ENCODE measurements at regions not wholly inside any gene's neighbourhood (a gene's known extent, or its start where the extent isn't known, plus 50 kb on each side); places are given as distances from the start of the nearest gene placed in this dataset.

- no peak for TF ChIP-seq POLR2AphosphoS5 (IDR thresholded peaks at IDR 0.05; ENCODE audit: low read depth, low read length)
Observed at GRCh38 chr11:87600938-87601337, 563.2 kb downstream of the TMEM135 start (continued).

- Histone ChIP-seq H3K36me3 (ENCODE audit: control insufficient read depth in 1 of 2, insufficient read depth in 2 of 2, low read length in 2 of 2) (no peaks in the 10 kb centered on the region), H3K9me2 (ENCODE audit: insufficient read depth) (no peaks in the 10 kb centered on the region), H3K9ac (ENCODE audit: low read length) (no peak overlapping the region), H4K20me1 (ENCODE audit: insufficient read depth) (no peaks in the 10 kb centered on the region), H2AFZ (ENCODE audit: low read depth, low read length, poor library complexity, severe bottlenecking) (no peak overlapping the region), H3K27ac (ENCODE audit: low read depth, low read length) (no peak overlapping the region), H3K4me2 (ENCODE audit: low read length) (no peak overlapping the region), H3K4me3 (replicated peaks in 1 of 2; ENCODE audit: low read depth in 1 of 2, low read length in 2 of 2) (no peak overlapping the region), H3K79me2 (ENCODE audit: insufficient read depth, low read length) (no peaks in the 10 kb centered on the region), H3K9me3 (ENCODE audit: control insufficient read depth in 1 of 2, insufficient read depth in 1 of 2, low read depth in 1 of 2, low read length in 2 of 2) (no peaks in the 10 kb centered on the region), H3K4me1 (ENCODE audit: control insufficient read depth in 1 of 2, insufficient read depth in 2 of 2, low read length in 2 of 2) (no peaks in the 10 kb centered on the region), H3K27me3 (ENCODE audit: insufficient read depth, low read length) (no peaks in the 10 kb centered on the region)
- no TSS peak for BruUV-seq (replicated peaks)
- POLR2A ChIA-PET = no interaction called here
- TF ChIP-seq ZFX (IDR thresholded peaks at IDR 0.05) = no peak
- no peak for TF ChIP-seq FOSL1 (IDR thresholded peaks at IDR 0.05; ENCODE audit: low read depth)
- TF ChIP-seq CEBPB (IDR thresholded peaks at IDR 0.05; ENCODE audit: low read depth) = no peak
- TF ChIP-seq TCF7L2 (IDR thresholded peaks at IDR 0.05; ENCODE audit: borderline replicate concordance, extremely low read depth, insufficient read depth, insufficient read length) = no peak
- no peak for TF ChIP-seq POLR2AphosphoS5 (IDR thresholded peaks at IDR 0.05; ENCODE audit: low read depth, low read length)
- TF ChIP-seq ZNF274 (IDR thresholded peaks at IDR 0.05; ENCODE audit: low read depth, low read length) = no peak
- no peak for TF ChIP-seq CTCF (IDR thresholded peaks at IDR 0.05 in 2 of 3, conservative IDR thresholded peaks at IDR 0.05 in 1 of 3; ENCODE audit: borderline replicate concordance in 1 of 3, insufficient read depth in 1 of 3, low read depth in 2 of 3, low read length in 2 of 3)
- TF ChIP-seq ATF3 (IDR thresholded peaks at IDR 0.05) = no peak
- TF ChIP-seq POLR2A (IDR thresholded peaks at IDR 0.05; ENCODE audit: borderline replicate concordance, extremely low read depth, insufficient read depth, insufficient read length) = no peak
- no peak for TF ChIP-seq ZBTB33 (IDR thresholded peaks at IDR 0.05; ENCODE audit: extremely low read depth, insufficient replicate concordance, low read length)
- TF ChIP-seq ELF1 (IDR thresholded peaks at IDR 0.05; ENCODE audit: borderline replicate concordance, low read depth) = no peak
- no peak for TF ChIP-seq EGR1 (IDR thresholded peaks at IDR 0.05; ENCODE audit: low read depth)
- intact Hi-C loops (cut with micrococcal nuclease) = no loop called here
- no peak for ATAC-seq
- DNase-seq (ENCODE audit: low read depth, low spot score) = no peak
- CTCF ChIA-PET = no interaction called here
- RAD21 ChIA-PET (ENCODE audit: low non-redundant PET in 1 of 2, low total read pairs in 2 of 2, uncharacterized antibody in 2 of 2, unreplicated experiment in 2 of 2) = no interaction called here
Observed at GRCh38 chr11:87597725-87598124, 560.0 kb downstream of the TMEM135 start.

Data from HCT116 (cell line).